GM20000 (cell line): ENCODE measurements at regions not wholly inside any gene's neighbourhood (a gene's known extent, or its start where the extent isn't known, plus 50 kb on each side); places are given as distances from the start of the nearest gene placed in this dataset.

Experiments used
- DNase-seq: peaks from one replicate; pipeline ENCODE4 v3.0.0; 2012; ENCODE audit warnings: low spot score
- TF ChIP-seq, protein P1 (sequence below): IDR thresholded peaks from 2 replicates; pipeline ENCODE4 v1.5.1; 2012; ENCODE audit warnings: mild to moderate bottlenecking, control low read depth; ENCODE audit errors: extremely low read depth, missing control alignments

DNA sequence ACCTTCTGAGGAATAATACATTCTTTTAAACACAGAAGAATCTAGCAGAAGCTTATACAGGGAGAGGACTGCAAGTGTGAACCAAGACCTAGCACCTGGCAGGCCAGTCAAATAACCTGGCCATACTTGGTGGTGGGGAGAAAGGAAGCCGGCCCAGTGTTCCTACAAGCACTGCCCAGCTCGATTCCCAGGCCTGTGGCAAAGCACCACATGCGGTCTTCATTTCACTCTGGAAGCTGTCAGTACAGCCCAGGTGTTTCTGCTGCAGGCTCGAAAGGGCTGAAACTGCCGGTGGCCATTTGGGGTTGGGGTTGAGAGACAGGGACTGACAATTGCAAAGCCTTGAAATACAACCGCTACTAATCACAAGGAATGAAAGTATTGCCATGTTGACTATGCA, 50.8 kb upstream of the EGFR start:
- TF ChIP-seq, protein P1, sequence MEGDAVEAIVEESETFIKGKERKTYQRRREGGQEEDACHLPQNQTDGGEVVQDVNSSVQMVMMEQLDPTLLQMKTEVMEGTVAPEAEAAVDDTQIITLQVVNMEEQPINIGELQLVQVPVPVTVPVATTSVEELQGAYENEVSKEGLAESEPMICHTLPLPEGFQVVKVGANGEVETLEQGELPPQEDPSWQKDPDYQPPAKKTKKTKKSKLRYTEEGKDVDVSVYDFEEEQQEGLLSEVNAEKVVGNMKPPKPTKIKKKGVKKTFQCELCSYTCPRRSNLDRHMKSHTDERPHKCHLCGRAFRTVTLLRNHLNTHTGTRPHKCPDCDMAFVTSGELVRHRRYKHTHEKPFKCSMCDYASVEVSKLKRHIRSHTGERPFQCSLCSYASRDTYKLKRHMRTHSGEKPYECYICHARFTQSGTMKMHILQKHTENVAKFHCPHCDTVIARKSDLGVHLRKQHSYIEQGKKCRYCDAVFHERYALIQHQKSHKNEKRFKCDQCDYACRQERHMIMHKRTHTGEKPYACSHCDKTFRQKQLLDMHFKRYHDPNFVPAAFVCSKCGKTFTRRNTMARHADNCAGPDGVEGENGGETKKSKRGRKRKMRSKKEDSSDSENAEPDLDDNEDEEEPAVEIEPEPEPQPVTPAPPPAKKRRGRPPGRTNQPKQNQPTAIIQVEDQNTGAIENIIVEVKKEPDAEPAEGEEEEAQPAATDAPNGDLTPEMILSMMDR: no peak
- DNase-seq: no peak
